ENCODE measurements at regions not wholly inside any gene's neighbourhood (a gene's known extent, or its start where the extent isn't known, plus 50 kb on each side); places are given as distances from the start of the nearest gene placed in this dataset.

- TF ChIP-seq ZNF367 (CRISPR knock-in tag; IDR thresholded peaks at IDR 0.05; ENCODE audit: borderline replicate concordance) (no peak), RNF2 (conservative IDR thresholded peaks at IDR 0.05; ENCODE audit: low read depth) (no peak), MYC (CRISPR knock-in tag; IDR thresholded peaks at IDR 0.05; ENCODE audit: borderline replicate concordance) (no peak)
- TF ChIP-seq, protein P1, sequence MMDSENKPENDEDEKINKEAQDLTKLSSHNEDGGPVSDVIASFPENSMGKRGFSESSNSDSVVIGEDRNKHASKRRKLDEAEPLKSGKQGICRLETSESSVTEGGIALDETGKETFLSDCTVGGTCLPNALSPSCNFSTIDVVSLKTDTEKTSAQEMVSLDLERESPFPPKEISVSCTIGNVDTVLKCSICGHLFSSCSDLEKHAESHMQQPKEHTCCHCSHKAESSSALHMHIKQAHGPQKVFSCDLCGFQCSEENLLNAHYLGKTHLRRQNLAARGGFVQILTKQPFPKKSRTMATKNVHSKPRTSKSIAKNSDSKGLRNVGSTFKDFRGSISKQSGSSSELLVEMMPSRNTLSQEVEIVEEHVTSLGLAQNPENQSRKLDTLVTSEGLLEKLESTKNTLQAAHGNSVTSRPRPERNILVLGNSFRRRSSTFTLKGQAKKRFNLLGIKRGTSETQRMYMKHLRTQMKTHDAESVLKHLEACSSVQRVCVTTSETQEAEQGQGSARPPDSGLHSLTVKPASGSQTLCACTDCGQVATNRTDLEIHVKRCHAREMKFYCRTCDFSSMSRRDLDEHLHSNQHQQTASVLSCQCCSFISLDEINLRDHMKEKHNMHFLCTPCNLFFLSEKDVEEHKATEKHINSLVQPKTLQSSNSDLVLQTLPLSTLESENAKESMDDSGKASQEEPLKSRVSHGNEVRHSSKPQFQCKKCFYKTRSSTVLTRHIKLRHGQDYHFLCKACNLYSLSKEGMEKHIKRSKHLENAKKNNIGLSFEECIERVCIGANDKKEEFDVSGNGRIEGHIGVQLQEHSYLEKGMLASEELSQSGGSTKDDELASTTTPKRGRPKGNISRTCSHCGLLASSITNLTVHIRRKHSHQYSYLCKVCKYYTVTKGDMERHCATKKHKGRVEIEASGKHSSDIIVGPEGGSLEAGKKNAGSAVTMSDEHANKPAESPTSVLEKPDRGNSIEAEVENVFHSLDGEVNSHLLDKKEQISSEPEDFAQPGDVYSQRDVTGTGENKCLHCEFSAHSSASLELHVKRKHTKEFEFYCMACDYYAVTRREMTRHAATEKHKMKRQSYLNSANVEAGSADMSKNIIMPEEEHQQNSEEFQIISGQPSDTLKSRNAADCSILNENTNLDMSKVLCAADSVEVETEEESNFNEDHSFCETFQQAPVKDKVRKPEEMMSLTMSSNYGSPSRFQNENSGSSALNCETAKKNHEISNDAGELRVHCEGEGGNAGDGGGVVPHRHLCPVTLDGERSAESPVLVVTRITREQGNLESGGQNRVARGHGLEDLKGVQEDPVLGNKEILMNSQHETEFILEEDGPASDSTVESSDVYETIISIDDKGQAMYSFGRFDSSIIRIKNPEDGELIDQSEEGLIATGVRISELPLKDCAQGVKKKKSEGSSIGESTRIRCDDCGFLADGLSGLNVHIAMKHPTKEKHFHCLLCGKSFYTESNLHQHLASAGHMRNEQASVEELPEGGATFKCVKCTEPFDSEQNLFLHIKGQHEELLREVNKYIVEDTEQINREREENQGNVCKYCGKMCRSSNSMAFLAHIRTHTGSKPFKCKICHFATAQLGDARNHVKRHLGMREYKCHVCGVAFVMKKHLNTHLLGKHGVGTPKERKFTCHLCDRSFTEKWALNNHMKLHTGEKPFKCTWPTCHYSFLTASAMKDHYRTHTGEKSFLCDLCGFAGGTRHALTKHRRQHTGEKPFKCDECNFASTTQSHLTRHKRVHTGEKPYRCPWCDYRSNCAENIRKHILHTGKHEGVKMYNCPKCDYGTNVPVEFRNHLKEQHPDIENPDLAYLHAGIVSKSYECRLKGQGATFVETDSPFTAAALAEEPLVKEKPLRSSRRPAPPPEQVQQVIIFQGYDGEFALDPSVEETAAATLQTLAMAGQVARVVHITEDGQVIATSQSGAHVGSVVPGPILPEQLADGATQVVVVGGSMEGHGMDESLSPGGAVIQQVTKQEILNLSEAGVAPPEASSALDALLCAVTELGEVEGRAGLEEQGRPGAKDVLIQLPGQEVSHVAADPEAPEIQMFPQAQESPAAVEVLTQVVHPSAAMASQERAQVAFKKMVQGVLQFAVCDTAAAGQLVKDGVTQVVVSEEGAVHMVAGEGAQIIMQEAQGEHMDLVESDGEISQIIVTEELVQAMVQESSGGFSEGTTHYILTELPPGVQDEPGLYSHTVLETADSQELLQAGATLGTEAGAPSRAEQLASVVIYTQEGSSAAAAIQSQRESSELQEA (CRISPR knock-in tag; IDR thresholded peaks at IDR 0.05; ENCODE audit: not compliant biosample characterization), result no peak
Observed at GRCh38 chr2:215729985-215730620, 283.2 kb downstream of the MREG start.

All from HepG2 (cell line).